OCI-LY1 (cell line): ENCODE measurements at regions not wholly inside any gene's neighbourhood (a gene's known extent, or its start where the extent isn't known, plus 50 kb on each side); places are given as distances from the start of the nearest gene placed in this dataset.

Experiments
- EZH2 ChIP-seq: fragments of 200-600 bp; sonication (generic), shearing (Covaris generic); IDR thresholded peaks from 2 replicates; pipeline ENCODE4 v1.8.0; 2017; ENCODE audit warnings: borderline replicate concordance, mixed run types, mild to moderate bottlenecking, antibody characterized with exemption, low read length, moderate library complexity, mixed read lengths
- TF ChIP-seq, protein P1 (sequence below): fragments of 200-600 bp; sonication (generic), shearing (Covaris generic); IDR thresholded peaks from 2 replicates; pipeline ENCODE4 v1.5.1; 2017; ENCODE audit warnings: mild to moderate bottlenecking, antibody characterized with exemption, low read length, moderate library complexity, mixed read lengths

DNA sequence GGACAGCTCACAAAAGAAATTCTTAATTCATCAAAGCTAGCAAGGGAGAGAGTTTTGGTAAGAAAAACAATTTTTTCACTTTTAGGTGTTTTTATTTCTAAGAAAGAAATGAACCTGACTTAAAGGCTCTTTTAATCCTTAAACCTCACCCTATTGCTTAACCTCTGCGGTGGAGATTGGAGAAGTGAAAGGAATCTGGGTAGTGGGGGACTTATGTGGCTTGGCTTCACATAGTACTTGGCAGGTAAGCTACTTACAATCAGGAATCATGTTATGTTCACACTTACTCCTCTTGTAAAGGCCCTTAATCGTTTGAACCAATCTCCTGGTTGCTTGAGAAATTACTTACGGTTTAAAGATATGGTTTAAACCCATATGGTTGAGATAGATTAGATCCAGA lies 104.8 kb downstream of the ISOC1 start:
- TF ChIP-seq, protein P1, sequence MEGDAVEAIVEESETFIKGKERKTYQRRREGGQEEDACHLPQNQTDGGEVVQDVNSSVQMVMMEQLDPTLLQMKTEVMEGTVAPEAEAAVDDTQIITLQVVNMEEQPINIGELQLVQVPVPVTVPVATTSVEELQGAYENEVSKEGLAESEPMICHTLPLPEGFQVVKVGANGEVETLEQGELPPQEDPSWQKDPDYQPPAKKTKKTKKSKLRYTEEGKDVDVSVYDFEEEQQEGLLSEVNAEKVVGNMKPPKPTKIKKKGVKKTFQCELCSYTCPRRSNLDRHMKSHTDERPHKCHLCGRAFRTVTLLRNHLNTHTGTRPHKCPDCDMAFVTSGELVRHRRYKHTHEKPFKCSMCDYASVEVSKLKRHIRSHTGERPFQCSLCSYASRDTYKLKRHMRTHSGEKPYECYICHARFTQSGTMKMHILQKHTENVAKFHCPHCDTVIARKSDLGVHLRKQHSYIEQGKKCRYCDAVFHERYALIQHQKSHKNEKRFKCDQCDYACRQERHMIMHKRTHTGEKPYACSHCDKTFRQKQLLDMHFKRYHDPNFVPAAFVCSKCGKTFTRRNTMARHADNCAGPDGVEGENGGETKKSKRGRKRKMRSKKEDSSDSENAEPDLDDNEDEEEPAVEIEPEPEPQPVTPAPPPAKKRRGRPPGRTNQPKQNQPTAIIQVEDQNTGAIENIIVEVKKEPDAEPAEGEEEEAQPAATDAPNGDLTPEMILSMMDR: no peak
- no peak for TF ChIP-seq EZH2
